ENCODE measurements at regions not wholly inside any gene's neighbourhood (a gene's known extent, or its start where the extent isn't known, plus 50 kb on each side); places are given as distances from the start of the nearest gene placed in this dataset.

DNA sequence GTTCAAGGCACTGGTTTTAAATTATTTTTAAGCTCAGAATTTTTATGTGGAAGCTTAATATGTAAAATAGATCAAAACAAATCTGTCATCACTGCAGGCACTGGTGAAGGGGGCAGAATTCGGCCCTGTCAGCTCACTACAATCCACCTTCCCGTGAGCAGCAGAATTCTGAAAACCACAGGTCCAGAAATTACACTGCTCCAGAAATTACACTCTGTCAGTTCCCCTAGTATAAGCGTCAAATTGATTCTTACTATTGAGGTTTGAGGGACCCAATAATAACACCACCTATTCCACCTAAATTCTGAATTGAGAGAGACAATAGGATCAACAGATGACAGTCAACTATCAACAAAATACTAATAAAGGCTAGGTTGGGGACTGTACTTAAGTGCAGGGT, 245.5 kb downstream of the PHLDA1 start:
- DNase-seq, result no peak

DNA sequence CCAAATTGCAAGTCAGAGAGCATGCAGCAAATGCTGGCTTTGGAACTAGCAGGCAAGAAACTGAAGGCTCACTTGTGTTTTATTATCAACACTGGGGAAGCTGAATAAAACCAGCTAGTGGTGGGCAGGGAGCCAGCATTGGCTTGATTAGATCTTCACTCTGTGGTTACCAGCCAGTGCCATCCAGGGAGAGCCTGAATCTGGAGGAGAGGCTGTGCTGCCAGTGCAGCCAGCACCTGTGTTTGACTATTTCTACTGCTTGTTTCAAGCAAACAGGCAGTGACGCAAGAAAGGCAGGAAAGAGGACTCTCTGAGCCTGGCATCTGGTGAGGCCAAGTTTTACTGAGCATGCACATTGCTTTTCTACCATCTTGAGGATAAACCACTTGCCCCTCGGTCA, 247.0 kb downstream of the PHLDA1 start:
- no peak for DNase-seq

DNA sequence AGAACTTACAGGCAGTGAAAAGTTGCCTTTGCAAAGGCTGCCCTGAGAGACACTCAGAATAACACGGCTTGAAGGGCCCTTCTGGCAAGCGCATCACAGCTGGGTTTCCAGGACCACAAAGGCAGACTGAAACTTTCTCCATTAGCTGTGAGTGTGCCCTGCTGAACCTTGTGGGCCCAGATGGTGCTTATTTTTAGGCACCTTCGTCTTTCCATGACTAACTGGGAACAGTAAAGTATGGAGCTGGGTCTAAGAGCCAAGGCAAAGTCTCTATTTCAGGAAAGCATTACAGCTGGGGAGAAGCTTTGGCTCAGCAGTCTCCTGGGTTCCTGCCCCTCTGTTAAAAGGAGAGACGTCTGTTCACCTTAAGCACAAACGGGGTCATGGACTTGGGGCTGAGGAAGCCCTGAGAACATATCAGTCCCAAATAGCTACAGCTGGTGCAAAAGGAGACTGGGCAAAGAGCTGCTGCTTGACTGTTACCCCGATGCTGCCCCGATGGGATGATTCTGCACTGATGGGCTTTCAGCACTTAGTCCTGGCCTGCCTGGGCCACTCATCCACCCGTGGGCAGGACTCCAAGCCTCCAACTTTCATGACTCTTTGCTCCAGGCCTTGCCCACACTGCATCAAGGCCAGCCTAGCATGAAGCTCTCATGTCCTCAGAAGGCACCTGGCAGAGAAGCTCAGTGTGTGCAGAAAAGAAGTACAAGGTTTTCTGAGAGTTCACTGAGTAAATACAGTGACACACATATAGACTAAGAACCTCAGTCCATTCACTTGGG, 248.3 kb downstream of the PHLDA1 start:
- DNase-seq, result no peak

DNA sequence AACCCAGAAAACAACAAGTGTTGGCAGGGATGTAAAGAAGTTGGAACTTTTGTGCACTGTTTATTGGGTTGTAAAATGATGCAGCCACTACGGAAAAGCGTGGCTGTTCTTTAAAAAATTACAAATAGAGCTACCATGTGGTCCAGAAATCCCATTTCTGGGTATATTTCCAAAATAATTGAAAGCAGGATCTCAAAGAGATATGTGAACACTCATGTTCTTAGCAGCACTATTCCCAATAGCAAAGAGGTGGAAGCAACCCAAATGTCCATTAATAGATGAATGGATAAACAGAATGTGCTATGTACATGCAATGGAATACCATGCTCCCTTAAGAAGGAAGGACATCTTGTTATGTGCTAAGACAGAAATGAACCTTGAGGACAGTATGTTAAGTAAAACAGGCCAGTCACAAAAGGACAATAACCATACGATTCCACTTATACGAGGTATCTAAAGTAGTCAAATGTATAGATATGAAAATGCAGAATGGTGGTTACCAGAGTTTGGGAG, 249.5 kb downstream of the PHLDA1 start:
- DNase-seq, result no peak

DNA sequence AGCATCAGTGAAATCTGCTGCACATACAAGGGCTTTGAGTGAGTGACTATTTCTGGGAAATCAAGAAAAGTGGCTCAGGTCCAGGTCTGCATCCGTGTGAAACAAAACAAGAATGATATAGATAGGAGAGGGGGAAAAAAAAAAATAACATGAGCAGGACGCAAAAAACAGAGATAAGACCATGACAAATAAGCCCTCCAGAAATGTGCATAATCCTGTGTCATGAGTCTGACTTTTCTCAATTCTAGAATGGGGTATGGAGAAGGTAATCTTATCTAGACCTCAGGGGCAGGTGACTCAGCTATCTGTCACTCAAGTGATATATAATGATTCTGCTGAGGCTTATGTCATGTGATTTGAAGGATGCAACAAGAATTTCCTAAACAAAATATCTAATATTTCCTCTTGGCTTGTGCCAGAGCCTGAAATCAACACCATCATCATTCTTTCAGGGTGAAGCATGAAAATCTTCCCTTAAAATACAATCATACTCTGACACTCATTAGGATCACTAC, 250.0 kb downstream of the PHLDA1 start:
- no peak for DNase-seq

DNA sequence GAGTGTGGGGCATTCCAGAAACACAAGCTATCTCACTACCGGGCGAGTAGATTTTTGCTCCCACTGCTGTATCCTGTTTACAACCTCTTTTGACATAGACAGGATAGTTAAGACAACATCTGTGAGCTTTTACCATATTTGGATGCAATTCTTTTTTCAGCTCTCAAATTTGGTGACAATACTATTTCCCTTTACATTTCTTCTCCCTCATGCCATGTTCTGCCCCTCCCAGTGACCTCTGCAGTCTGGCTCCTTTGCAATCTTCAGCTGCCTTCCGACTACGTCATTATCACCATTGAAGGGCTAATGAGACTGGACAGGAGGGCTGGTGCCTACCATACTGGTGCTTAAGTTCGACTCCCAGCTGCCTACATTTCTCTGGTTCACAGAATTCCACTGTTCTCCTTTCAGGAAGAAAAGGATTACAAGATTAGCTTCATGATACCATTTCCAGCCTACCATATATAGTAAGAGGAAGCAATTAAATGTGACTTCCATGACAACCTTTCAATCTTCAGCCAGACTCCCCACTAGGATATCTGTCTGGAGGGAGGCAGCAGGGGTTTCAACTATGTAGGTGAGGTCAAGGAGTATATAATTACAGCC, 251.6 kb downstream of the PHLDA1 start:
- no peak for DNase-seq

DNA sequence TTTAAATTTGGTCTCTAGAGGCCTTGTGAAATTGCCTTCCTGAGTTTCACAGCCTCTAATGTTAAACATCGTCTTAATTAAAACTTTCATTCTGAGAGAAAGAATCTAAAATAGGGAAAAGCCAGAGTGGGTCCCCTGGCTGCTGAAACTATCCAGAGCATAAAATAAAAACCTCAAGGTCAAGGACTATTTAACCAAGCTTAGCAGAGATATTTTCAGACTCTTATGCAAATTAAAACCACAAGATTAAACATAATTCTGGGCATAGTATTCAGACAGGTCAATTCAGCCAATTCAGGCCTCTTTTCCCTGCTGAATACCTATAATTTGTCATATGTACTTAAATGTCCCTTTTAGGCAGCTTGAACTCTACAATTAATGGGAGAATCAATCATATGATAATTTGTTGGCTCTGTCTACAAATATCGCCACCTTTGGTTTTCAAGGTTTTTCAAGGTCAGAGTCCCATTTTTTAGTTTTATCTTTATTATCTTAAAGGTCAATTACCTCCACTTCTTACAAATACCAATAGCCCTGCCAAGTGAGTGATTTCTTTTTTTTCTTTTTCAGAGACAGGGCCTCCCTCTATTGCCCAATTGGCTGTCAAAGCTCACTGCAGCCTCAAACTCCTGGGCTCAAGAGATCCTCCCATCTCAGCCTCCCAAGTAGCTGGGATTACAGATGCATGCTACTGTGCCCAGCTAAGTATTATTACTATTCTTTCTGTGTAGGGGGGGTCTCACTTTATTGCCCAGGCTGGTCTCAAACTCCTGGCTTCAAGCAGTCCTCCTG, 257.1 kb downstream of the PHLDA1 start:
- no peak for DNase-seq

DNA sequence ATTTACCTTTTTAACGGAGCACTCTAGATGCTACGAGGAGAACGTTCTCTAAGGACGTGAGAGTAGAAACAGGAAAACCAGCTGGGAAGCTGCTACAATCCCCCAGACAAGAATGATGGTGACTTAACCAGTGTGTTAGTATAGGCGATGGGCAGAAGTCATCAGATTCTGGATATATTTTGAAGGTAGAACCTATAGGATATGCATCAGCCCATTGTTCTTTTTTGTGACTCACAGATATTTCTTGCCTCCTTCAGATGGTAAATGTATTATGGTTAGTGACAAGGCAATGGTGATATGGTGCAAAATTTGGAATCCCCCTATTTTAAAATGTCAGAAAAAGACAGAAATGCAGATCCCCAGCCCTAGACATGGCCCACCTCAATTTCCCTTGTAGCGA, 258.2 kb downstream of the PHLDA1 start:
- DNase-seq, result no peak

DNA sequence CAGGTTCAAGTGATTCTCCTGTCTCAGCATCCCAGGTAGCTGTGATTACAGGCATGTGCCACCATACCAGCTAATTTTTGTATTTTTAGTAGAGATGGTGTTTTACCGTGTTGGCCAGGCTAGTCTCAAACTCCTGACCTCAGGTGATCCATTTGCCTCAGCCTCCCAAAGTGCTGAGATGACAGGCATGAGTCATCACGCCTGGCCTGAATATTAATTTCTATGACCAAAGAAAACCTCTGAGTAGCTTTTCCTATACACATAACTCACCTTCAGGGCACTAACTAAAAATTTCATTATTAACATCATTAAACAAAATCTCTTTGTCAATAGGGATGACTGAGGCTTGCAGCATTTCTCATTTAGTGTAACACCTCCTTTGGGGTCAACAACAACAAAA, 259.6 kb upstream of the KRR1 start:
- DNase-seq, result no peak

DNA sequence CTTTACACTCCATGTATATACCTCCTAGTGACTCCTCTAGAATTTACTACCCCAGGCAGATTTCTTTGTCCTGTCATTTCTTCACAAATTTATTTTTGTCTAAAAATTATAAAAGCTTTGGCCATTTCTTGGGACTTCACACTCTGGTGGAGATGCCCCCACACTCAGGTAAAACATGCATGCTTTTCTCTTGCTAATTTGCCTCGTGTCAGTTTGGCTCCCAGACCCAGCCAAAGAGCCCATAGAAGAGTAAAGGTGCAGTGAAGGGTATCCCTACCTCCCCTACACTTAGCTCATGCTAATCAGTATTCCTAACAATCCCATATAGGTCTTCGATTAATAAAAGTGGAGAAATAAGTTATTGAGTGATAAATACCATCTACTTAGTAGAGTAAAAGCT, 256.5 kb upstream of the KRR1 start:
- DNase-seq, result no peak

DNA sequence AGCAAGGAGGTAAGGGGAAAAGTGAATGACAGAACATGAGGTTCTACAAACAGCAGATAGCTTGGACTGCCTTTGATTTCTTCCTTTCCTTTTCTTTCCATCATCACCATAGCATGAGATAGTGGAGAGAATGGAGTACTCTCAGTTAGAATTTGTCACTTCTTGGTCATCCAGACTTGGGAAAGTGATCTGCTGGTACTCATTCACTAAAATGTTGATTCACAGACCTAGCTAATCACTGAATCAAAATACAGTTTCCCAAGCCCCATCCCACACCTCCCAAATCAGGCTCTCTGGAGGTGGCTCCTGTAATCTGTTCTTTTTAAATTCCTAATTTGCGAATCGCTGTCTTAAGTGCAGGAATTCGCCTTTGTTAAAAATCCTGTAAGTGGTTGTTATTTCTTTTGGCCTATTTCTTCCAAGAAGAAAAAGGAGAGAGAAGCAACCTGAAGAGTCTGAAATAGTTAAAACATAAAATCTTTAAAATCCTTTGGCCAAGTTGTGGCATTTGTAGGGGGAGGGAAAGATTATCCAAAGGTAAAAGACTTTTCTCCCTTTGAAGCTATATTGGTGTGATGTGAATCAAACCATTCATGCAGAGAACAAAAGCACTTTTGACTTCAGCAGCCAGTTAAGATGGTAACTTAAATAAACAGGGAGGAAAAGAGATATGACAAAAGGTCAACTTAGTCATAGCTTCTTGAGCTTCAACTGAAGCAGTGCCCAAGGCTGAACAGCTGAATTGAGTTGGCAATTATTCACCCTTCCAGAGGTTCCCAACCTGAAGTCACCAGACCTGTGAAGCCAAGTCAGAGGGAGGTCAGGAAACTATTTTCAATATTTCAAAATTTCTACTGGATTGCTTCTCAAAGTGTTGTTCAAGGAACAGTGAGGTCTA, 255.1 kb upstream of the KRR1 start:
- no peak for DNase-seq

DNA sequence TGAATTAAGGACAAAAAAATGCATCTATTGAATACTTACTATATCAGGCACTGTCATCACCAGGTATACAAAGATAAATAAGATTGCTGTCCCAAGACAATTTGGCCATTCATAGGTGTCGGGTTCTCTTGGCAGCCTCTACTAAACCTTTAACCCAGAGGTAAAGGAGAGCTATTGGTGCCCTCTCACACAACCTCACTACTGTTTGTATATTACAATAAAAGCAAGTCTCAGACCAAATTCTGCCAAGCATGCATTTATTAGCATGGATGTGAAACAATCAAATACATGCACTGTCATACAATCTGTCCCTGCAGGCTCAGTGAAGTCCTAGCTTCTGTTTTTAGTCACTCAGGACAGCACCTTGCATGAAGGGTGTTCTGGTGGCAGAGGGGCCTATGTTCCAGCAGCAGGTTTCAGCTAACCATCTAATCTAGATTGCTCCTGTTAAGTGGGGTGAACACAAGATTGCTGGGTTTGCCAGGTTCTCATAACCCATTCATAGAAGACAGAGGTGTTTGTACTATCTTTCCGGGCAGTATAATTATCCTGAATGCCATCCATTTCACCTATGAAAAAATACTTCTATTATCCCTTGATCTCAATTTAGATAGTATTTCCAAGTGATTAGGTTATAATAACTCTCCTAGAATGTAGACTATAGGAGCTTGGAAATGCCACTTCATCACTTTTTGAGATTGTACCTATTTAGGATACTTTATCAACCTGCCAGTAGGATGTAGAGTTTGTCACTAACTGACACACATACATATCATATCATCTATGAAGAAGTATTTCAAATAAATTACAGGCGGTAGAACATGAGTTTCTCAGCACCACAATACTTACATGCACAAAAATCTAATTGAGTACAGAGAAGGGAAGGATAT, 254.0 kb upstream of the KRR1 start:
- no peak for DNase-seq

DNA sequence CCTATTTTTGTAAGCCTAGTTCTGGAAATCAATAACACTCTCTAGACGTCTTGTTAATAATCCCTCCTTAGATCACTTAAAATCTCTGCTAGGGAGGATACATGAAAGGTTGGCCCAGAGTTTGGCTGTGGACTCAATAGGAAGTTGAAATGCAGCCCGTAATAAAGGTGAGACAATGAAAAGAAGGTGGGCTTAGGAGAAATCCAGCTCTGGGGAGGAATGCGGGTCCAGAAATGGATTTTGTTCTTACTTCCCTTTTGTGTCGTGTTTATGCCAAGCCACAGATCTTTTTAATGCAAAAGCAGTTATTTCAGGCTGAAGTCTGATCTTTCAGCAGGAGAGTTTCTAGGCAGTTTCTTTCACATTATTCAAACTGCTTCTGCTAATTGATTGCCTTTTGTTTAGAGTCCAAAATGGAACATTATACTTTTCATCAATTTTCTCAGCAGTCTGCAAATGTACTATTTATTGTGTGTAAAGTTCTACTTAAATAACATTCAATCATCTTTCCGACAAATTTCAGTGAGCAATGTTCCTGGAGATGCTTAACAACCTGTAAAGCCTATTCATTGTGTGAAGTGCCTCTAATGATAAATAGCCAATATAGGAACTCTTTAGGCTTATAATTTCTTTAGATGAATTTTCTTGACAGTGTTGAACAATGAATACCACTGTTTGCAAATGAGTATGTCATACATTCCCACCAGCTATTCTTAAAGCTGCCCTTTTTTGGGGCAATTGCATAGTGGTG, 252.9 kb upstream of the KRR1 start:
- DNase-seq, result no peak

DNA sequence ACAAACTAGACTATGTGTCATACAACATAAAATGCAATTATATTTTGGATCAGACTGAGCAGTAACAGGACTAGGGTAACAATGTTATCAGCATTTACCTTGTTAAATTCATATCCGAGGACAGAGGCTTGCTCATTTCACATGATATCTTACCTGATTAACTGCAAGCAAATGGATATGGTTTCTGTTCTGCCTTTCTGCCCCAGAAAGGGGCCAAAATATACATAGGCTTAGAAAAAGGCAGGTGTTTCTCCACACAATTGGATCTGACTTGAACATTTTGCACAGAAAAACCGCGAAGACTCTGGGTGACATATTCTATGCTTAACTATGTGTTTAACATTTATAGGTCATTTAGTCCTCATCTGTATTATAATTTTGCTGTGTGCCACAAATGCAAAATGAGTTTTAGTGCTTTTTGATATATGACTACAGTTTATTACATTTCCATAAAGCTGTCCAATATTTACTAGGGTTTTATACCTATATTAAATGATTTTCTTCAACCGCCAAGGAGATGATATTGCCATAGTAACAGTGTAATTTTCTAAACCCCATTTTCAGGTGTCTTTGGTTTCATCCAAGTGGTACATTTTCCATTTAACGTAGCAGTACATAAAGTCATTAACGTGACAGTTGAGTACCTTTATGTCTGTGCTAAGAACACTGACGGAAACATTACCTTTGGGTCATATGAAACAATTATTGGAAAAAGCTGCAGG, 249.3 kb upstream of the KRR1 start:
- DNase-seq, result no peak

DNA sequence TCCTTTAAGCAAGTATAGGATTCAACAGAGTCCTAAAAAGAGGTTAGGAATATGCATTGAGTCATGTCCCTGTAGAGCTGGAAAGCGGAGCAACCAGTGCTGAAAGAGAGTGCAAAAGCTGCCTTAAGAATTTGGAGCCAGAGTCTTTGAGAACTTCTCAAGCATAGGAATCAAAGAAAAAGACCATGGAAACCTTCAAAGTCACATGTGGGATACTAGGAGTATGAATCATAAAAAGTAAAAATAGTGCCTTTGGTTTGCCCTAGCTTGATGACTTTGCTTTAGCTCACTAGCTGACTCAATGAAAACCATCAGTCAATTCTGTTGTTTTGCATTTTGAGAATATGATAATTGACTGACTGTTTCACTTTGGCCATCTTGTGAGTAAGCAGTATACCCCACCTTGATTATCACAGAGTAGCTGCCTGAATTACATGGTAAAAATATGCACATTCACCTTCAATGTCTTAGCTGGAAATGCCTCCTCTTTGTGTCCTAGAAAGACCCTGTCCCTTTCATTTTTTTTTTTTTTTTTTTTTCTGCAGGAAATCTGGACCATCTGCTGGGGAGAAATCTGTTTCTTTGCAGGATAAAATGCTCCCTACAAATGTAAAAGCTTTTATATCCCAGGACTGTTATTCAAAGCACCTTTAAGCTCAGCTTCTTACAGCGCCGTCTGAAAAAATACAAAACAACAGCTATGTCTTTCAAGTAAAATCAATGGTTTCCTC, 248.6 kb upstream of the KRR1 start:
- no peak for DNase-seq

DNA sequence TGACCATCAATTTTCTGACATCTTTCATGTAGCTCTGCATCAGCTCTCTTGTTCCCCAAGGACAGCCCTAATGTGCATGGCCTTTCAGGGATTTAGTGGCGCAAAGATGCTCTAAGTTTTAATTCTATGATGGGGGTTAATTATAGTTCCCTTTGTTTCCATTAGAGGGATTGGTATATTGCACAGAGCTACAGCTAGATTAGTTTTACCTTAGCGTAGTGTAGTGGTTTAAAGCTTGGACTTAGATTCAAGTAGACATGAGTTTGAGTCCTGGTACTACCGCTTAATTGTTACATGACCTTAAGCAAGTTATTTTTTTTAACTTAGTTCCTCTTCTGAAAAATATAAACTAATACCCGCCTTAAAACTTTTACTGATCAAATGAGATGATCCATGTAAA, 247.8 kb upstream of the KRR1 start:
- DNase-seq, result no peak

DNA sequence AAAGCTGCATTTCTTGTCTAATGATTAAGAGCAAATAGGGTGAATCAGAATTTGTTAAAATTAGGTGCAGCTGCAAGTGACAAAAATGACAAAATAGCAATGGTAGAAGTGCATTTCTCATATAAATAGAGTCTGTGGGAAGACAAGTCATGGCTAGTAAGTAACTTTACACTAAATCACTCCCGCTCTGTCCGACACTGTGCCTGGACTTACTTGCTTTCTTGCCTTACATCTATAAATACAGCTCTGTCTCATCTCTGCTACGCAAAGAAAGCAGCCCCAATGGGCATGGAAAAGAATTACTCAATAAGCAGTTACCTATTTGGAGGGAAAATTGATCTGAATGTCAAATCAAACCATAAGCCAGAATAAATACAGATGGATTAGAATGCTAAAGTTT, 245.4 kb upstream of the KRR1 start:
- DNase-seq, result no peak

DNA sequence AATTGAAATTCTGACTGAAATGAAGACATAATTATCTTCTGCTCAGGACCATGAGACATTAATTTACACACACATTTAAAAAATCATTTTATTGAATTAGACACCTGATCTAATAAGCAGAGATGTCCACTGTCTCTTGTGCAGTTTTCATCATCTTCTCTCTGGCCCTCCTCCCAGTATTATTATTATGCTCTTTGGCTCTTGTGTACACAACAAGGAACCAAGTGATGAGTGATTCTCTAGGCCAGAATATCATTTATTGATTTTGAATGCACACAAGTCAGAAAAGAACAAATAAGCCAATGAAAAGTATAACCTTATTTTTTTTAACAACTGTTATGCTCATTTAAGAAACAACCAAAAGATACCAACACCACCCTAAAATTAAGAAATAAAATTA, 244.7 kb upstream of the KRR1 start:
- DNase-seq, result no peak

DNA sequence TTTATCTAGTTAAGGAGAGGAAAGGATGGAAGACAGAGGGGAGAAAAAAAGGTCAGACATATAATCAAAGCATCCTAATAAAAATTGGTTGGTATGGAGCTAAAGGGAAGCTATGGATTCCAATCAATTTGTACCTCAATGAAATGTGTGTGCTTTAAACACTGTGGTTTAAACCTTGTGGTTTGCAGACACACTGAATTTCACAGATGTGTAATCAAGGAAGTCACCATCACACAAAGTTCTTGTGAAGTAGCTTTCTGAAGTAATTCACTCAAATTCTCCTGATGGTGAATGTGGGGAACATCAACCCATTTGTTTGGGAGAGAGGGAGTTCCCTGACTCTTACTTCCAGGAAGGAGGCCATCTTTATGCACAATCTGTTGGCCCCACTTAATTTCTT, 243.3 kb upstream of the KRR1 start:
- DNase-seq, result no peak

All from CD4-positive, alpha-beta T cell treated with Interferon alpha-2 for 1 hour (primary cell).